ENCODE measurements at regions not wholly inside any gene's neighbourhood (a gene's known extent, or its start where the extent isn't known, plus 50 kb on each side); places are given as distances from the start of the nearest gene placed in this dataset.
"Not testable (repeated sequence)": the region's sequence is repeated elsewhere in the genome, so short reads cannot be mapped to it uniquely, and the experiment has no call there.

DNA sequence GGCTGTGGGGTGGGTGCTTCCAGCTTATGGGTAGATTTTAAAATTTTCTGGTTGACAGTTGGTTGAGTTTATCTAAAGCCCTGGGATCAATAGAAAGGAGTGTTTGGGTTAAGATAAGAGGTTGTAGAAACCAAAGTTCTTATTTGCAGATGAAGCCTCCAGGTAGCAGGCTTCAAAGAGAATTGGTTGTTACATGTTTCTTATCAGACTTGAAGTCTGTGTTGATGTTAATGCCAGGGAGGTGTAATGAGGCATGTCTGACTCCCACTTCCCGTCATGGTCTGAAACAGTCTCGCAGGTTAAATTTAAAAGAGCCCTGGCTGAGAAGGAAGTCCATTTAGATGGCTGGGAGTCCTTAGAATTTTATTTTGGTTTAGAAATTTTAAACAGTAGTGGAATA is 165.2 kb upstream of the TMEM72 start:
- no peak for DNase-seq (ENCODE audit: low spot score)

DNA sequence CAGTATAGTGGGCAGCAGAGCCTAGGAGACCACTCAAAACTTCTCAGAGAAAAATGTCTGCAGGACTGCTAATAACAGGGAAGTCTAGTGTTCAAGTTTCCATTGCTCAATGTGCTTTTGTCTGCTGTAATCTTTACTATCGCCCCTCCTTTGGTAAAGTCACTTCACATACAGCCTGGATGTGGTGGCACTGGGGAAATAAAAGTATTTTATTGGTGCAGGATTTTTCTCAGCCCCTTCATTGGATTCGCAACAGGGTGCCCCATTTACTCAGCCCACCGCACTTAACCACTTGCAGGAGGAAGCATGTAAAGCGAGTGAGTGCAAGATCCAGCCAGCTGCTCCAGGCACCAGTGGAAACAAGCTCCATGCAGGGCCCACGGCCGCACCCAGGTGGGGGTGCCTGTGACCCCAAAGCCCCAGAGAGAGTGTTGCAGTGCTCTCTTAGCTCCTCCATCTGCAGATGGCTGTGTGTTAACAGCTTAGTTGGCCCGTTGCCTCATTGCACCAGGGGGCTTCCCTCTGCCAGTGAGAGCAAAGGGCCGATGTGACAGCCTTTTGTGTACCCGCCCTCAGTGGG is 163.5 kb upstream of the TMEM72 start:
- DNase-seq (ENCODE audit: low spot score), result no peak

DNA sequence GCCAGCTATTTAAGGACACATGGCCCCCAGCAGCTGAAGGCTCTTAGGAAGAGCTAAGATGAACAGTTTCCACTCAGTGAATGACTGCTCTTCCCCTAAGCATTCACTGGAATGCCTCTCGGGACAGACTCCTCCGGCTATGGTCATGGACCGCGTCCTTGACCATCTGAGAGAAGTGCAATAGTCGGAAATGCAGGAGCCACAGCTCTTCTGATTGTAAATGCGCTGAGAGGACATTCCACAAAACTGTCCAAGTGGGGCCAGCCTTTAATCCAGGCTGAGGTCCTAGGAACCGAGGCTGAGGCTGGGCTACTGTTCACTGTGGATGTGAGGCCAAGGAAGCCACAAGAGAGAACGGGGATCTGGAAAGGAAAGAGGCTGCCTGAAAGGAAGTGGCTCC is 162.0 kb upstream of the TMEM72 start:
- DNase-seq (ENCODE audit: low spot score), result no peak

DNA sequence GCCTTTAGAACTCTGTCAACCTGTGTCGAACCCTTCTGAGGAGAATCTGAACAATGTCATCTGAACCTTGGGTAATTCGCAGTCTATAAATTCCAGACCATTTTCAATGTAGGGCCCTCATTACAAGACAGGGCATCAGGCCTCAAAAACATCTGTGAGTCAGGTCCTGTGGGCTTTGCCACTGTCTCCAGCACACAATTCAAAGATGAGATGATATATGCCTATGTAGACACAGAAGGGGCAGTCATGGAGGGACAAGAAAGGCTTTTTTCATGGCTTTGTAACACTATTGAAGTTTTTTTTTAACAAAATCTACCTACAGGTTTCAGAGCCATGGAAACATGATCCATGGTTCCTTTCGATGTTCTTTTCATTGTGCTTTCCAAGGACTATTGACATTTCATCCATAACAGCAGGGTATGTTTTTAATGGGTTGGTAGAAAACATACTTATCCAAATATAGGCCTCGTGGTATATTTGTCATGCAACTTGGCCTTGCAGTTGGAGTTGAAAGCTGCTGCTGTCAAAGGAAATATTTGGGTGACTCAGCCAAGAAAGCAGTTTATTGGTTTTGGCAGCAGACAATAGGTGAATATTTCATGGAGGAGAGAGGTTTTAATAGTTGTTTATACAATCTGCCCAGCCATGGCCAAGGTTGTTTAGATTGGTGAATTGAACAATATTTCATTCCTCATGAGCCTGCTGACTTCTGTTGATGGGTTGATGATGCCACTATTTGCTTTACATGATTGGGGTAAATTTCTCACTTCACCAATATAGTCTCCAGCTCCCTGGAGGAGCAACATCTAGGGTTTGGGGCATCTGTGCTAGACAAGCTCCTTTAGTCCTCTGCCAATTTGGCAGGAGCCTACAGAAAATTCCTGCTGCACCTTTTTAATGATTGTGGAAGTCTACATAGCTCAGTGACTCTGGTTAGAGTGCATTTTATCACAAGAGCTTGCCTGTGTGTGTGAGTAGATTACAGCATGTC is 158.4 kb upstream of the TMEM72 start:
- peak; percentile 41 for DNase-seq (ENCODE audit: low spot score)

DNA sequence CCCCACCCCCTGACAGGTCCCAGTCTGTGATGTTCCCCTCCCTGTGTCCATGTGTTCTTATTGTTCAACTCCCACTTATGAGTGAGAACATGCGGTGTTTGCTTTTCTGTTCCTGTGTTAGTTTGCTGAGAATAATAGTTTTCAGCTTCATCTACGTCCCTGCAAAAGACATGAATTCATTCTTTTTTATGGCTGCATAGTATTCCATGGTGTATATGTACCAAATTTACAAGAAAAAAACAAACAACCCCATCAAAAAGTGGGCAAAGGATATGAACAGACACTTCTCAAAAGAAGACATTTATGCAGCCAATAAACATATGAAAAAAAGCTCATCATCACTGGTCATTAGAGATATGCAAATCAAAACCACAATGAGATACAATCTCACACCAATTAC is 156.8 kb upstream of the TMEM72 start:
- not testable (repeated sequence) for DNase-seq (ENCODE audit: low spot score)

DNA sequence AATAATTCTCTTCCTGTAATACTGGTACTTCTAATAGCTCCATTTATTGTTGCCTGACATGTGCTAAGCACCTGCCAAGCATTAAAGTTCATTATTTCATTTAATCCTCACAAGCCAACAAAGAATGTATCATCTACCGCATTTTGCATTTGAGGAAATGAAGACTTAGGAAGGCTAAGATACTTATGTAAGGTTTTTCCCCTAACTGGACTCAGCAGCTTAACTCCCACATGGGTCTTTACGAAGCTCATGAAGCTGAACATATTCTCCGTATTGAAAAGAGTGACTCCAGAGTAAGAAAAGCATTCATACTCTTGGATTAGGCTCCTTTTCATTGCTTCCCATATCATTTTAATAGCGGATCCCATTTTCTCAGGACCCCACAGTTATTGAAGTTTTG is 155.7 kb upstream of the TMEM72 start:
- no peak for DNase-seq (ENCODE audit: low spot score)

DNA sequence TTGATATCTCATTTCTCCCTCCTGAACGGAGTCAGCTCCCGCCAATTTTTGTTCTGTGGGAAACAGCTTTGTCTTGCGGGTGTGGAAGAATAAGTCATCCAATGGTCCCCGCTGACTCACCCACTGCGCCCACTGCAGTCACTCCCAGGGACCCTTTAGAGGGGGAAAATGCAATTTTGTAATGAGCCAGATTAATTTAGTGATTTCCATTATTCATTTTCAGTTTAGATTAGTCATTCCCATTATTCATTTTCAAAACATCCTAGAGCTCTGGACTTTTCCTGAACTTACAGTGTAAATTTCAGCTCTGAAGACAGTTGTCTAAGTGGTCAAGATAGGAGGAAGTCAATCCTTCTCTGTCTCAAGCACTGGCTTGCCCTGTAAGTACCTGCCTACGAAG is 154.9 kb upstream of the TMEM72 start:
- DNase-seq (ENCODE audit: low spot score), result no peak

DNA sequence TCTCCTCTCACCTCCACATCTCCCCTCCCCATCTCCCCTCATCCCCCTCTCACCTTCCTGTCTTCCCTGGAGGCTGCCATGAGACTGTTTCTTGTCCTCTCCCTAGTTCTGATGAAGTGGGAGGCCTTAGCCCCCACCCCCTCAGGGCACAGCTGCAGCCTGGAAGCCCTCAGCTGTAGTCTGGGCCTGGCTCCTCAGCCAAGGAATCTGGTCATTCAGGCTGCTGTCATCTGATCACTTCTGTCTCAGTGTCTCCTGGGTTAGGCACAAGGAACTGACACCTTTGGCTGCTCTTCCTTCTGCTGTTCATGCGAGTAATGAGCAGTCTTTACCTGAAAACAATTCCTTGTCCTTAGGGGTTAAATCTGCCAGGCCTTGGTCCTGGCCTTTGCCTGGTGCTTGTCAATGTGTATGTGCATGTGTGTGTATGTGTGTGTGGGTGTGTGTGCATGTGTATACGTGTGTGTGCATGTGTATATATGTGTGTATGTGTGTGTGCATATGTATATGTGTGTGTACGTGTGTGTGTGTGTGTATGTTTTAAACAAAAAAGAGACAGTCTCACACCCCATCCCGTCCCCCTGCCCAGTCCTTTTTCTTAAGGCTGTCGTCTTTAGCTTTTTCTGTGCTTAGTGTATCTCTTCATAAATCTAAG is 153.5 kb upstream of the TMEM72 start:
- no peak for DNase-seq (ENCODE audit: low spot score)

DNA sequence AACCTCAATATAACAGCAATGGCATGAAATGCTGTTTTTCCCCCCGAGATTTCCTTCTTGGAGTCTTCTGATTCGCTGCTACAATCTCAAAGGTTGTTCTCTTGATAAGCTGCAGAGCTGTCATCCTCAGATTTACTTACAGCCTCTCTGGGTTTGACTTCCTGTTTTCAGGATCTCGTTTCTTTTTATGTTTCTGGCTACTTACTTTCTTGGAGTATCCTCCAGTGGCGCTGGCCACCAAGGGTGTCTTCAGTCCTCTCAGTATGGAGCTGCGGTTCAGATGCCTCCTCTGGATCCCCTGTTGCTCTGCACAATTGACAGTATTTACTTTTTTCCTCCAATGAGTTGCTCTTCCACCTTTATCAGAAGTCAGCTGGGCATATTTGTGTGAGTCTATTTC is 152.0 kb upstream of the TMEM72 start:
- no peak for DNase-seq (ENCODE audit: low spot score)

DNA sequence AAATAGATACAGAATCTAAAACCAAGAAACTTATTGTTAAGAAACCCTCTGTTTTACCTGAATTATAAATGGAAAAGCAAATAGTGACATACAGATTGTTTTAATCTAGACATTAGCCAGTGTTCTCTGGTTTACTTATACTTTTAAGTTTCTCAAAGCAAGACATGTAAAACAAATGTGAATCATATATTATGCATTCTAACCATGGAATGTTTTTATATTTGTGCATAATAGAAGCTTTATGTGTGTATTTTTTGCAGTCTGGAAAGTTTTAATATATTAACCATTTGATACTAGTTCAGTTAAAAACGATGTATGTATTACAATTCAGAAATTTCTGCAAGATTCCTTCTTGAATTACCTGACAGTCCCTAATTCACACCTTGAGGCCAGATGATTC is 150.6 kb upstream of the TMEM72 start:
- DNase-seq (ENCODE audit: low spot score), result no peak

DNA sequence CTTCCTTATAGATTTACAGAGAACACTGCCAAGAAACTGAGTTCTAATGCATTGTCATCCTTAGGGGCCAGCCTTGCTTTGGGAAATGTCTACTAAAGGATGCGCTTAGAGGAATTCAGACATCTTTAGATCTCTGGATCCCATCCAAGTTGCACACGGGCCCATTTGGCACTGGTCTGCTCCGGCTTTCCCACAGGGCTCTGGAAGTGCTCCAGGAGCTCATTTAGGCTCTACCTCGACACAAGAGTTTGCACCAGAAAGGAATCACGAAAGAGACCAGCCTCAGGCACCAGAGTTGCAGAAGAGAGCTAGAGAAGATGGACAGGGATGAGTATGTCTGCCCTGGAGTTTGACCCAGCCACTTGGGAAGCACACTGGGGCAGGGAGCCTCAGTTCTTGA is 150.1 kb upstream of the TMEM72 start:
- DNase-seq (ENCODE audit: low spot score), result no peak

DNA sequence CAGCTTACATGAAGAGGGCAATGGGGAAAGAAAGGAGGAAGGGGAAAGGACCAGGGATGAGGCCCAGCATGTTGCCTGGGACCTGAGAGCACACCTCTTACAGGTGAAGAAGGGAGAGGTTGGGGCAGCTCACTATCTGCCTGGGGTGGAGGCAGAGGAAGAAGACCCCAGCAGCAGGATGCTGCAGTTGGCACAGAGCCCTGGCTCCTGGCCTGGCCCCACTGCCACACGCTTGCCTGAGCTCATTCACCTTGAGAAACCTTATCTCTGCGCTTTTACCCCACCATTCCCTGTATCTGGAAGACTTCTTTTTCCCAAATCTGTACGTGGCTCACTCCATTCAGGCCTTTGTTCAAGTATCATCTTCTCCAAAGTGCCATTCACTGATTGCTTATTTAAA is 147.8 kb upstream of the TMEM72 start:
- DNase-seq (ENCODE audit: low spot score), result no peak

DNA sequence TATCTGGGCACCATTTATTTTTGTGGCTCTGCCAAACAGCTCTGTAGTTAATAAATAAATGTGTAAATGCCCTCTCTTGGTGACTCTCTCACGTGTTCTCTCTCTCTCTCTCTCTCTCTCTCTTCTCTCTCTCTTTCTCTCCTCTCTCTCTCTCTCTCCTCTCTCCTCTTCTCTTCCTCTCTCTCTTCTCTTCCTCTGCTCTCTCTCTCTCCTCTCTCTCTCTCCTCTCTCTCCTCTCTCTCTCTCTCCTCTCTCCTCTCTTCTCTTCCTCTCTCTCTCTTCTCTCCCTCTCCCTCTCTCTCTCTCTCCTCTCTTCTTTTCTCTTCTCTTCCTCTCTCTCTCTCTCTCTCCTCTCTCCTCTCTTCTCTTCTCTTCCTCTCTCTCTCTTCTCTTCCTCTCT is 145.8 kb upstream of the TMEM72 start:
- no peak for DNase-seq (ENCODE audit: low spot score)

DNA sequence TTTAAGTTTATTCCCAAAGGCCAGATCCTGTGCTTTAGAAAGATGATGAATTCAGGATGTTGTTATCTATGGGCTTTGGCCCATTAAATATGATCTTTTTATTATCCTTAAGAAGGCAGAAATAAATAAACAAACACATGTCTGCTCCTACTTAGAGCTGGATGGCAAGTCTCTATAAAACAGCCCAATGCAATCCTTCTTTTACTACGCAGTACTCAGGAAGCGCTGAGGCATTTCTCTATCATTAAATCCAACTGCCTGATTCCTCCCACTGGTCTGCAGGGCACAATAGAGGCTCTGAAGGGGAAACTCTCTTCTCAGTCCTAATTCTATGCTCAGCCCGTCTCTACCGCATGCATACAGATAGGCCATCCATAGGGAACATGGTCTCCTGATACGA is 144.5 kb upstream of the TMEM72 start:
- DNase-seq (ENCODE audit: low spot score), result no peak

DNA sequence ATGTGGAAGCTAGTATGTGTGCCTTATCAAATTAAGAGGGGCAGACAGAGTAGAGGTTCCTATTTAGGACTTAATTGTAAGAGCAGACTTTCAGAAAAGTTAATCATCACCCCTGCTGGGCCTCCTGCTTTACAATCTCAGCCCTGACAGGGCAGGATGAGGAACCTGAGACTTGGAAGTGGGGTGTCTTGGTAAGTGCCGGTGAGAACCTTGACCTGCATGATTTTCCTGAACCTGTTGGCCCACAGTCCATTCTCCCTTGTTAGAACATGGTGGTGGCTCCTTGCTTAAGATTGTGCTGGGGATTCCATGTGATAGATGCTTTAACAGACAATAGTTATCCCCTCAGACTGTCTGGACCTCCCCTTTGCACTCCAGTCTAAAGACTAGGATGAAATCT is 141.7 kb upstream of the TMEM72 start:
- DNase-seq (ENCODE audit: low spot score), result no peak

DNA sequence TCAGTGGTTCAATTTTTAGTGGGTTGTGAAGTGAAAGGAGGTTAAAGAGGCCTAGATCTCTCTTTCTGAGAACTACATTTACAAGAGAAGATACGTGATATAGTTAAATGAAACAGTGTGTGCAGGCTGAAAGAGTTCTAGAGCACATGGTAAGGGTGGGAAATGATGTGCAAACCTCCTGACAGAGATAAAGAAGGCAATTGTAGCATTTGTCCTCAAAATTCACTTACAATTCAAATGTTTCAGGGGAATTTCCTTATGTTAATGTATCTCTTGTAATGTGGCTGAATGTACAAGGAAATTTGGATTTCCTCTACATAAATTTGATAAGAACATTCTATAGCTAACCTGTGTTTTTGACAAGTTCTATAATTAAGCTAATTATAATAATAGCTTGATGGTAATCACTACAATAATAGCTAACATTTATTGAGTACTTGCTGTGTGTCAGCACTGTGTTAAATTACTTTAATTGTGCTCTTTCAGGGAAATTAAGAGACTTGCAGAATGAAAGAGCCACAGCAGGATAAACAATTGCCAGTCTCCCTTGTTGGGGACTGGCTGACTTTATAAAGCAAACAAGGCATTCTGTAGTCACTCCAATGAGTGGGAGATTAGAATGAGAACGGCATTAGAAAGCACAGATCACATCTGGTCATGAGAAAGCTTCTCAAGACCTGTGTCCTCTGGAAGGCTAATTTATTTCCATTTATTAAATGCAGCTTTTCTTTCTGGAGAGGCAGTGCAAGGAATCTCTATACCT is 139.7 kb upstream of the TMEM72 start:
- DNase-seq (ENCODE audit: low spot score), result no peak

DNA sequence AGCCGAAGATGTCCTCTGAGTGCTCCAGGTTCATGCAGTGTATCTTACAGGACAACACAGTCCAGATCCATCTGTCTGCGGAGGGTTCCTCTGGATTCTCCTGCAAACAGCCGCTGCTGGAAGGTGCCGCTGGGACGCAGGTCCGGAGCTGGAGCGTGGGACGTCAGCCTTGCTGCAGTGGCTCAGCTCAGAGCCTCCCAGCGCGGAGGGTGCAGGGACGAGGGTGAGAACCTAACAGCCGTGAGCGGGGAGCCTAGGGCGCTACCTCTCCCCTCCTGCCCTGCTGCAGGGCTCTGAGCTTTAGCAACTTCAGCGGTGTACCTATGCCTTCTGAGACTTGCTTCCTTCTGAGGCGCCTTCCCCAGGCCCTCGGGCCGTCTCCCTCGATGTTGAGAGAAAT is 137.6 kb upstream of the TMEM72 start:
- no peak for DNase-seq (ENCODE audit: low spot score)

DNA sequence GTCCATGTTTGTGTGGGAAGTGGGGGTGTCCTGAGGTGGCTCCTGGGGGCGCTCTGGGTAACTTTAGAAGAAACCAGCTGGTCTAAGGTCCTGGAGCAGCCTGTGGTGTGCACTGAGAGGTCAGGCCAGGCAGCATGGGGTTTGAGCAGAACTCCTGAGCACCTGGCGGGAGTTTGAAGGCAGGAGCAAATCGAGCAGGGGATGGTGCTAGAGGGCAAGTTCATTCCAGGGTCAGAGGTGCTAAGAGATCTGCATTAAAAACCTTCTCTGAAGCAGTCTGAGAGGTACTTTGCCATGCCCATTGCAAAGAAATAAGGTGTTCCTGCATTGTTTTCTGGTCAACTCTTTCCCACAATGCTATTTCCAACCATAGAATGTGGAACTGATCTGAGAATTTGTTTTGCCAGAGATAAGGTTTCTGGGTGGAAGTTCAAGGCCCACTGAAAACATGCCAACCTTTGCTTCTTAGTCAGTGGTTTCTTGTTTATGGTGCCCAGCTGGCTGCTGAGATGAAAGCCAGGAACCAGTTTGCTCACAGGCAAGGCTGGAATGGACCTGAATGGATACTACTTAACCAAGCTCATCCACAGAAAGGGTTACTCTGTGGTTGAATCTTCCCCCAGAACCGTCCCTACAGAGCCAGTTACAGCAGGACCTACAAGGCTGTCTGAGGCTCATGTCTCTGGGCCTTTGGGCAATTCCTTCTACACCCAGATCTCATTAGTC is 136.3 kb upstream of the TMEM72 start:
- no peak for DNase-seq (ENCODE audit: low spot score)

DNA sequence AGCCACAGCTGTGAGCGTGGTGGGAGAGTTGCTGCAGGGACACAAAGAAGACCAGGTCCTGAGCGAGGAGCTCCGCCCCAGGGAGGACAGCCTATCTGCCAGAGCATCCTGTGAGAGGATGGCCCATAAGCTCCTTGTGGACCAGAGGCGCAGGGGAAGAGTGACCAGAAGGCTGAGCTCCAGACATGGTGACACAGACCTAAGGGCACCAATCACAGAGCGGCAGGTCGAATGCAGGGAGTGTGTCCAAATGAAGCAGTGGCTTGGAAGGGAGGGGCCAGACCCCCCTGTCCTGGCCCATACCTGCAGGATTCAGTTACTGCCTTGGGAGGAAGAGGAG is 135.8 kb upstream of the TMEM72 start:
- no peak for DNase-seq (ENCODE audit: low spot score)

DNA sequence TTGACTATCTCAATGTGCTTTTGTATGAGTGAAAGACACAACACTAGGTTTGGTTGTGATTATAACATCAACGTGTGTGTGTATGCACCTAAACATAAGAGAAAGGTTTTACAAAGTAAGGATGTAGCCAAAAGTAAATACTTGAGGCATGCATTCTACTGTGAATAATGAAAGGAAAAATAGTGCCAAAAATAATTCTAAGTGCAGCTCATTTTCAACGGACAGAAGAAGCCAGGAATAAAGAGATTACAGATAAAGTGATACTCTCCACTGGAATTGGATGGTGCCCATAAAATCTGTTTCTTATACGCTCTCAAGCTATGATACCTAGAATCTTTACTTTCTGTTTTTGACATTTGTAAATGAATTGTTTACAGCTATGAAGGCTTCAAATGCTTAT is 135.0 kb upstream of the TMEM72 start:
- DNase-seq (ENCODE audit: low spot score), result no peak

DNA sequence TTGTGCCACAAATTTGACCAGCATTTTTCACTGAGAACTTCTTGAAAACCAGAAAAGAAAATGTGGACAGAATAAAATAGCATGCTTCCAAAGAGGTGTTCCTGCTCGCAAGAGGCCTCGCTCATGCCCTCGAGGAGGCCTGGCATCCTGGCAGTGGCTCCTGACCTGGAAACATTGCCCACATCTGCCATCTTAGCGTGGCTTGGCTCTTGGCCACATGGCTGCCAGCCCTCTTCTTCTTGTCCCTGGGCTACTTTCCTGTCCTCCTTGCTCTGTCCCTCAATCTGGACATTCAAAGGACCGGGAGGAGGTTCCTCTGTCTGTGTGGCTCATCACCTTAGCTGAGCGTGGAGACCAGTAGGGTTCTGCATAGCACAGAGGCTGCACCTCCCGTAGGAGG is 131.6 kb upstream of the TMEM72 start:
- no peak for DNase-seq (ENCODE audit: low spot score)

DNA sequence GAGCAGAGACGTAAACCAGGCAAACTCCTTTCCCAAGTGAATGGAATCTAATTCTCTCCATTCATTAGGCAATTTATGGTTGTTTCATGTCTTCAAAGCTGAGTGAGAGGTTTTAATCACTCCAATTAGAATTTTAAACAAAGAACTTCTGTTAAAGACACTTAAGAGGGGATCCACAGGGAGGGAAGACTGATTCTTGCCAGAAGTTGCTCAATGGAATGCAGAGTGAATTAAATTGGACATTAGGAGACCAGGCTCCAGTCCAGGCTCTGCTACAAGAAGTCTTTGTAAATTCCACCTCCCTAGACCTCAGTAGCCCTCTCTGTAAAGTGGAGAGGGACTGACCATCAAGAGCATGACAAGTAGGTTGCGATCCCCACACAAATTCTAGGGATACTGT is 130.7 kb upstream of the TMEM72 start:
- DNase-seq (ENCODE audit: low spot score), result no peak

Measured in LoVo (cell line).